ENCODE measurements at regions not wholly inside any gene's neighbourhood (a gene's known extent, or its start where the extent isn't known, plus 50 kb on each side); places are given as distances from the start of the nearest gene placed in this dataset.

DNA sequence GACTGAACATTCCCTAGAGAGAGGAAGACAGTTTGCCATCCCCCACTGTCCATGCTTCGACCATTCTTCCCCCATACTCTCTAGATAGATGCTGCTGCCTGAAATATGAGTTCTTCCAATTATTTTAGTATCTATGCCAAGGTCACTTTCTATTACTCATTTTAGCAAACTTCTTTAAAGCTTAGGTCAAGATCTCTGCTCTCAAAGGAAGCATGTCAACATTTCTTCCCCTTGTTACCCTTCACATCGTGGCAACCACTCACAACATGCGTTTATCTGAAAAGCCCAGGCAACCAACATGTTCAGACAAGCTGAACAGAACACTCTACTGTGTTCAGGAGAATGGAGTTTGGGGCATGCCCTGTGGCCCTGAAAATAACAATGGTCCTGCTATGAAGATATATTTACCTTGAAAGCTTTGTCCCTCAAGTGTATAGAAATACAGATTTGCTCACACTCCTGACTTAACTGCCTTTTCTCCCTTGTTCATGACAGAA is 138.4 kb upstream of the KIF2A start:
- TF ChIP-seq, protein P1, sequence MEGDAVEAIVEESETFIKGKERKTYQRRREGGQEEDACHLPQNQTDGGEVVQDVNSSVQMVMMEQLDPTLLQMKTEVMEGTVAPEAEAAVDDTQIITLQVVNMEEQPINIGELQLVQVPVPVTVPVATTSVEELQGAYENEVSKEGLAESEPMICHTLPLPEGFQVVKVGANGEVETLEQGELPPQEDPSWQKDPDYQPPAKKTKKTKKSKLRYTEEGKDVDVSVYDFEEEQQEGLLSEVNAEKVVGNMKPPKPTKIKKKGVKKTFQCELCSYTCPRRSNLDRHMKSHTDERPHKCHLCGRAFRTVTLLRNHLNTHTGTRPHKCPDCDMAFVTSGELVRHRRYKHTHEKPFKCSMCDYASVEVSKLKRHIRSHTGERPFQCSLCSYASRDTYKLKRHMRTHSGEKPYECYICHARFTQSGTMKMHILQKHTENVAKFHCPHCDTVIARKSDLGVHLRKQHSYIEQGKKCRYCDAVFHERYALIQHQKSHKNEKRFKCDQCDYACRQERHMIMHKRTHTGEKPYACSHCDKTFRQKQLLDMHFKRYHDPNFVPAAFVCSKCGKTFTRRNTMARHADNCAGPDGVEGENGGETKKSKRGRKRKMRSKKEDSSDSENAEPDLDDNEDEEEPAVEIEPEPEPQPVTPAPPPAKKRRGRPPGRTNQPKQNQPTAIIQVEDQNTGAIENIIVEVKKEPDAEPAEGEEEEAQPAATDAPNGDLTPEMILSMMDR (IDR thresholded peaks at IDR 0.05; ENCODE audit: low read depth, low read length, poor library complexity, severe bottlenecking): no peak
- TF ChIP-seq EZH2phosphoT487 (IDR thresholded peaks at IDR 0.05; ENCODE audit: borderline replicate concordance, low read length): no peak

Data from DOHH2 (cell line).